Spleen (tissue), 11 donors: ENCODE measurements at regions not wholly inside any gene's neighbourhood (a gene's known extent, or its start where the extent isn't known, plus 50 kb on each side); places are given as distances from the start of the nearest gene placed in this dataset.
A peak's percentile ranks its signal among the peaks of the same experiment; 100 is the strongest.

Experiments used
- DNase-seq: peaks from one replicate; pipeline ENCODE4 v3.0.0-alpha.2; 2020
- H3K27ac ChIP-seq, 8 donors: fragments of 200-600 bp; sonication (generic) in 7 of 8; 1 replicate in 4 of 8; 2 replicates in 4 of 8; pipeline versions ENCODE4 v1.5.0 to v1.8.0; 2016 to 2021; ENCODE audit warnings: inconsistent platforms in 4 of 8, mild to moderate bottlenecking in 4 of 8, moderate library complexity in 1 of 8
- H3K27me3 ChIP-seq, 7 donors: fragments of 200-600 bp; sonication (generic) in 6 of 7; replicated peaks in 1 of 7; 1 replicate in 4 of 7; 2 replicates in 3 of 7; pipeline versions ENCODE4 v1.5.0 to v1.8.0; 2016 to 2021; ENCODE audit warnings: inconsistent platforms in 3 of 7, mild to moderate bottlenecking in 1 of 7
- H3K36me3 ChIP-seq, 6 donors: fragments of 200-600 bp; sonication (generic) in 5 of 6; 1 replicate in 4 of 6; 2 replicates in 2 of 6; pipeline versions ENCODE4 v1.5.0 to v1.8.0; 2016 to 2021; ENCODE audit warnings: inconsistent platforms in 2 of 6
- H3K4me1 ChIP-seq, 6 donors: fragments of 200-600 bp; sonication (generic) in 5 of 6; 1 replicate in 3 of 6; 2 replicates in 3 of 6; pipeline versions ENCODE4 v1.5.0 to v1.8.0; 2016 to 2021; ENCODE audit warnings: inconsistent platforms in 3 of 6
- H3K4me3 ChIP-seq, 8 donors: fragments of 200-600 bp; sonication (generic) in 7 of 8; 1 replicate in 4 of 8; 2 replicates in 4 of 8; pipeline versions ENCODE4 v1.5.0 to v1.8.0; 2016 to 2021; ENCODE audit warnings: inconsistent platforms in 4 of 8, mild to moderate bottlenecking in 4 of 8, moderate library complexity in 2 of 8
- H3K9me3 ChIP-seq, 8 donors: fragments of 200-600 bp; sonication (generic) in 7 of 8; 1 replicate in 4 of 8; 2 replicates in 4 of 8; pipeline versions ENCODE4 v1.5.0 to v1.8.0; 2016 to 2021; ENCODE audit warnings: inconsistent platforms in 4 of 8
- CTCF ChIP-seq, 11 experiments: fragments of 200-600 bp in 7 of 11; fragments of 450-650 bp in 4 of 11; sonication (generic) in 4 of 11; IDR thresholded peaks in 8 of 11; conservative IDR thresholded peaks in 3 of 11; 1 replicate in 7 of 11; 2 replicates in 4 of 11; pipeline versions ENCODE4 v1.4.0 to v1.8.0; 2016 to 2021; ENCODE audit warnings: antibody characterized with exemption in 11 of 11, inconsistent platforms in 4 of 11, mild to moderate bottlenecking in 1 of 11
- POLR2A ChIP-seq, 3 donors: fragments of 450-650 bp; IDR thresholded peaks; one replicate each; pipeline ENCODE4 v1.5.1; 2017; ENCODE audit warnings: antibody characterized with exemption in 3 of 3, mild to moderate bottlenecking in 1 of 3
- POLR2AphosphoS5 ChIP-seq, 3 donors: sonication (generic); formaldehyde crosslinking; IDR thresholded peaks; one replicate each; pipeline ENCODE4 v1.5.1; 2017; ENCODE audit warnings: antibody characterized with exemption in 3 of 3
- WGBS, 5 donors: extraction: QIAGEN DNeasy Blood & Tissue Kit in 3 of 5; methylation state at CpG; one replicate each; pipeline versions ENCODE4 v1.1.5 to v1.1.7; 2013 to 2018; 5-methylcytosine and 5-hydroxymethylcytosine counted together
- intact Hi-C: fragments of 100-400 bp; cut with DNase I; formaldehyde crosslinking; loops from one replicate; pipeline ENCODE4 v1.15.0; 2023; ENCODE audit warnings: low total_unique reads
- donor health status: healthy with polysubstance abuse.
- donor health status: DM: no; HTN: no; CAD: no; lungs with moderate emphysema.
- donor health status: DM: no; HTN: no; CAD: no.
- donor health status: Bipolar disorder and iron deficiency.
- donor health status: healthy.
- donor health status: DM: no; HTN: no; CAD: no.
- donor health status: DM: yes; HTN: yes; CAD: no.

DNA sequence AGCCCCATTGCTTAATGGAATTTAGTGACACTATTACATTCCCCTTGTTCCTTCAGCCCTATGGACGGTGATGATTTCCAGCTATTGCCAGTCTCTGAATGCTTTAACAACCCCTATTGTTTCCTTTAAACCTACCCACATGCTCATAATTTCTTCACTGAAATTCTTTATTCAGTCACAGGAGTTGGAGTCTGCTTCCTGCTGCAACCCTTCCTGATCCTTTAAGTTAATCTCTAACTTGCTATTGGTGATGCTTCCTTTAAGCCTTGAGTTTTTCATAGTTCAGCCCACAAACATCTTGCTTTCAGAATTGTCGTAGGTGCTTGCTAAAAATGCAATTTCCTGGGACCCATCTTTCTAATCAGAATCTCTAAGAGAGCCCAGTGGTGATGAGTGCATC is 66.3 kb upstream of the TNFAIP3 start:
- H3K4me3 ChIP-seq, result no peak overlapping the region
- H3K36me3 ChIP-seq, result no peaks in the 10 kb centered on the region
- DNase-seq, result no peak
- H3K9me3 ChIP-seq, result no peaks in the 10 kb centered on the region
- 81 to 92% (median 89%) methylated on average over 2 of the region's 2 CpGs for WGBS, 5 donors
- no peak overlapping the region for H3K27ac ChIP-seq
- TF ChIP-seq POLR2A (IDR thresholded peaks at IDR 0.05), result no peak
- no peak for TF ChIP-seq POLR2AphosphoS5 (IDR thresholded peaks at IDR 0.05)
- no peak for TF ChIP-seq CTCF (IDR thresholded peaks at IDR 0.05 in 8 of 11, conservative IDR thresholded peaks at IDR 0.05 in 3 of 11)
- H3K4me1 ChIP-seq, result peaks cover 0 to 39% (median 15%) of the 10 kb centered on the region in 6 donors
- H3K27me3 ChIP-seq, result no peaks in the 10 kb centered on the region
- intact Hi-C loops, result loop anchor here (10.0 kb wide), 2 partner anchors 64 to 96 kb away; partner anchors contain the start of gene TNFAIP3

DNA sequence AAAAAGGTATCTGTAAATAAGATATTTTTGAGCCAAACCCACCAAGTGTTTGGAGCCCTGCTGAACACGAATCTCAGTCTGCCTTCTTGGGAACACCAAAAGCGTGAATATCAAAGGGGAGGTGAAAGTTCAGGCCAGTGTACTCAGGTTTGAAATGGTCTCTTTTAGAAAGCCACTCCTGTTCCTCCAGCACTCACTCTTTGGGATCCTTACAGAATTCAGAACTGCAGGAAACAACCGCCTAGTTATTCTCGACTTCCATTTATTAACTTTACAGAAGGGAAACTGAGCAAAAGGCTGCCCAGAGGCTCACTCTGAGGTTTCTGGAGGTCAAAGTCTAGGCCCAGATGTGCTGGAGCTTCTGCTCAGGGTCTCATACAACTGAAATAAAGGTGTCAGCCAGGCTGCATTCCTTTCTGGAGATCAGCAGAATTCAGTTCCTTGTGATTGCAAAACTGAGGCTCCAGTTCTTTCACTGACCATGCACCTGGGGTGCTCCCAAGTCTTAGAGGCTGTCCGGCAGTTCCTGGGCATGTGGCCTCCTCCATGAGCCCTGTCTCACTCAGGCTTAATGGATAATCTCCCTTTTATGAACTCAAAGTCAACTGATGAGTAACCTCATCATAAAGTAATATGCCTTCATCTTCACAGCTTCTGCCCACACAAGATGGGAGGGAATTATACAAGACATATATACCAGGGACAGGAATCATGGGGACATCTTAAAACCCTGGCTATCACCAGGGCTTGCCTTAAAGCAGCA is 65.5 kb upstream of the TNFAIP3 start:
- Histone ChIP-seq H3K36me3 (no peaks in the 10 kb centered on the region), H3K4me3 (no peak overlapping the region), H3K9me3 (no peaks in the 10 kb centered on the region), H3K27me3 (no peaks in the 10 kb centered on the region), H3K27ac (no peak overlapping the region), H3K4me1 (peaks cover 0 to 42% (median 15%) of the 10 kb centered on the region in 6 donors)
- no peak for TF ChIP-seq CTCF (IDR thresholded peaks at IDR 0.05 in 8 of 11, conservative IDR thresholded peaks at IDR 0.05 in 3 of 11)
- TF ChIP-seq POLR2A (IDR thresholded peaks at IDR 0.05), result no peak
- TF ChIP-seq POLR2AphosphoS5 (IDR thresholded peaks at IDR 0.05), result no peak
- 94 to 98% (median 97%) methylated on average over 5 of the region's 5 CpGs for WGBS, 5 donors
- intact Hi-C loops, result loop anchor here (10.0 kb wide), 2 partner anchors 63 to 97 kb away; partner anchors contain the start of gene TNFAIP3
- no peak for DNase-seq

DNA sequence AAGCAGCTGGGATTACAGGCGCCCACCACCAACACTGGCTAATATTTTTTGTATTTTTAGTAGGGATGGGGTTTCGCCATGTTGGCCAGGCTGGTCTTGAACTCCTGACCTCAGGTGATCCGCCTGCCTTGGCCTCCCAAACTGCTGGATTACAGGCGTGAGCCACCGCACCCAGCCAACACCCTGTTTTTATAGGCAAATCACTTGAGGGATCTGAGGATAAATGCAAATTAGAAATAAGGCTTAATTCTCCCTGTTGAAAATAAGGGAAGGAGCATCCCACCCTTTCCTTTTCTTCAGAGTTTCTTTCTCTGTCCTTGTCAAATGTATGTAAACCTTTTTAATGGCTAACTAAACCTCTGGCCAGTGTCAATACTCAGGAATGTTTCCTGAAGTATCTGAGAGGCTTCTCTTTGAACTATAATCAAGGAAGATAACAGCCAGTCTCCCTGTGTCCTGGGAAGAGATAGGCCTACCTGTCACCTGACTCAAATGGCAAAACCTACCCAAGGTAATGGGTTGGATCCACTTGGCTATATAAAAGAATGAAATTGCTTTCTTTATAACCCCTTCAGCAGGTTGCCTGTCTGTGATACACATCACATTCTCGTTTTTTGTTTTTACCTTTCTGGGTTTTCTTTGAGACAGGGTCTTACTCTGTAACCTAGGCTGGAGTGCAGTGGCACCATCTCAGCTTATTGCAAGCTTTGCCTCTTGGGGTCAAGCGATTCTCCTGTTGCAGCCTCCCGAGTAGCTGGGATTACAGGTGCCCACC is 64.5 kb upstream of the TNFAIP3 start:
- intact Hi-C loops, result loop anchor here (10.0 kb wide), 2 partner anchors 62 to 98 kb away; partner anchors contain the start of gene TNFAIP3
- Histone ChIP-seq H3K27me3 (no peaks in the 10 kb centered on the region), H3K4me1 (peaks cover 0 to 42% (median 15%) of the 10 kb centered on the region in 6 donors), H3K36me3 (no peaks in the 10 kb centered on the region), H3K4me3 (no peak overlapping the region), H3K27ac (no peak overlapping the region), H3K9me3 (no peaks in the 10 kb centered on the region)
- WGBS, 5 donors, result 93 to 99% (median 98%) methylated on average over 8 of the region's 8 CpGs
- no peak for DNase-seq
- TF ChIP-seq CTCF (IDR thresholded peaks at IDR 0.05 in 8 of 11, conservative IDR thresholded peaks at IDR 0.05 in 3 of 11), result no peak
- TF ChIP-seq POLR2A (IDR thresholded peaks at IDR 0.05), result no peak
- TF ChIP-seq POLR2AphosphoS5 (IDR thresholded peaks at IDR 0.05), result no peak

DNA sequence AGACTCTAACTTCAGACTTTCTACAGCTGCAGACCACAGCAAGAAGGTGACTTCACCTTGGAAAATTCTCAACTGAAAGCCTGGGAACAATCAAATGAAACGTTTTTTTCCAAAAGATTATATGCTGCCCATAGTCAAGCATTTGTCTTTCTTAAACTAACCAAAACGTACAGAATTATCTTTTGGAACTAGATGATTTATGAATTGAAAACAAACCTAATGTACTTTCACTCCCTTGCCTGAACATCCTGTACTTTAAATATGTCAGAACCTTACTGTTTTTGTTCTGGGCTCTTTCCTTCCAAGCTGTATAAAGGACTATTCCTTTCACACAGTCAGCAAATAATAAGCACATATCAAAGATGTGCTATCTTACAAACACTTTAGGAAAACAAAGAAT is 62.4 kb upstream of the TNFAIP3 start:
- Histone ChIP-seq H3K4me1 (peaks cover 0 to 32% (median 15%) of the 10 kb centered on the region in 6 donors), H3K9me3 (no peaks in the 10 kb centered on the region), H3K4me3 (no peak overlapping the region), H3K36me3 (no peaks in the 10 kb centered on the region), H3K27me3 (no peaks in the 10 kb centered on the region), H3K27ac (peak overlapping the region in 7 of 8 donors; percentile 9 to 69 (median 54))
- no peak for TF ChIP-seq POLR2A (IDR thresholded peaks at IDR 0.05)
- TF ChIP-seq POLR2AphosphoS5 (IDR thresholded peaks at IDR 0.05), result no peak
- no peak for TF ChIP-seq CTCF (IDR thresholded peaks at IDR 0.05 in 8 of 11, conservative IDR thresholded peaks at IDR 0.05 in 3 of 11)
- no peak for DNase-seq
- WGBS, 5 donors, result 22 to 42% (median 31%) methylated on average over 2 of the region's 2 CpGs
- intact Hi-C loops, result loop anchor here (10.0 kb wide), 2 partner anchors 60 to 100 kb away; partner anchors contain the start of gene TNFAIP3
